Smooth muscle cell (in vitro differentiated cells): ENCODE measurements at regions not wholly inside any gene's neighbourhood (a gene's known extent, or its start where the extent isn't known, plus 50 kb on each side); places are given as distances from the start of the nearest gene placed in this dataset.

ENCODE experiments used
- DNase-seq: peaks from one replicate; lab custom pipeline; 2025; ENCODE audit not compliant: unreplicated experiment; lab: John Stamatoyannopoulos, UW
- H2AFZ ChIP-seq: fragments of 200-600 bp; sonication (generic); 2 replicates; pipeline ENCODE4 v1.6.0; 2016; ENCODE audit warnings: antibody characterized with exemption, low read depth, mild to moderate bottlenecking
- H3F3A ChIP-seq: fragments of 200-600 bp; sonication (generic); 2 replicates; pipeline ENCODE4 v1.6.0; 2017; ENCODE audit warnings: antibody characterized with exemption, low read depth
- H3K27ac ChIP-seq: fragments of 200-600 bp; sonication (generic); 2 replicates; pipeline ENCODE4 v1.5.1; 2016; ENCODE audit warnings: low read depth, mild to moderate bottlenecking
- H3K27me3 ChIP-seq: fragments of 200-600 bp; sonication (generic); 2 replicates; pipeline ENCODE4 v1.6.1; 2016; ENCODE audit warnings: low read depth, mild to moderate bottlenecking
- H3K36me3 ChIP-seq: fragments of 200-600 bp; sonication (generic); 2 replicates; pipeline ENCODE4 v1.5.1; 2016; ENCODE audit warnings: low read depth
- H3K4me1 ChIP-seq: fragments of 200-600 bp; sonication (generic); 2 replicates; pipeline ENCODE4 v1.5.1; 2016; ENCODE audit warnings: low read depth
- H3K4me2 ChIP-seq: fragments of 200-600 bp; sonication (generic); 2 replicates; pipeline ENCODE4 v1.6.0; 2016; ENCODE audit warnings: mild to moderate bottlenecking
- H3K4me3 ChIP-seq: fragments of 200-600 bp; sonication (generic); 2 replicates; pipeline ENCODE4 v1.5.1; 2016; ENCODE audit warnings: mild to moderate bottlenecking
- H3K79me2 ChIP-seq: fragments of 200-600 bp; sonication (generic); 2 replicates; pipeline ENCODE4 v1.6.0; 2016; ENCODE audit warnings: low read depth, mild to moderate bottlenecking
- H3K9ac ChIP-seq: fragments of 200-600 bp; sonication (generic); 2 replicates; pipeline ENCODE4 v1.6.0; 2016; ENCODE audit warnings: low read depth
- H3K9me3 ChIP-seq: fragments of 200-600 bp; sonication (generic); replicated peaks from 2 replicates; pipeline ENCODE4 v1.5.1; 2016; ENCODE audit warnings: low read depth
- H4K20me1 ChIP-seq: fragments of 200-600 bp; sonication (generic); 2 replicates; pipeline ENCODE4 v1.6.0; 2016; ENCODE audit warnings: low read depth
- WGBS: methylation state at CpG from one replicate; pipeline ENCODE4 v1.1.7; 2016; ENCODE audit warnings: low lambda C conversion rate; 5-methylcytosine and 5-hydroxymethylcytosine counted together
- TF ChIP-seq, protein P1 (sequence below): fragments of 200-600 bp; sonication (generic); IDR thresholded peaks from 2 replicates; pipeline ENCODE4 v1.5.1; 2017; ENCODE audit warnings: borderline replicate concordance, mild to moderate bottlenecking, antibody characterized with exemption; ENCODE audit not compliant: insufficient read depth, poor library complexity, severe bottlenecking

GRCh38 chr15:85897895-85898717 is 103.4 kb upstream of the KLHL25 start:
- 35% methylated on average over 16 of the region's 16 CpGs for WGBS
- H3K9me3 ChIP-seq: no peaks in the 10 kb centered on the region
- no peaks in the 10 kb centered on the region for H3K36me3 ChIP-seq
- H3K4me2 ChIP-seq: no peak overlapping the region
- no peaks in the 10 kb centered on the region for H4K20me1 ChIP-seq
- no peaks in the 10 kb centered on the region for H3K79me2 ChIP-seq
- peaks cover 27% of the 10 kb centered on the region for H3K27me3 ChIP-seq
- H3K4me3 ChIP-seq: no peak overlapping the region
- H2AFZ ChIP-seq: no peak overlapping the region
- H3K4me1 ChIP-seq: peaks cover 8% of the 10 kb centered on the region
- TF ChIP-seq, protein P1, sequence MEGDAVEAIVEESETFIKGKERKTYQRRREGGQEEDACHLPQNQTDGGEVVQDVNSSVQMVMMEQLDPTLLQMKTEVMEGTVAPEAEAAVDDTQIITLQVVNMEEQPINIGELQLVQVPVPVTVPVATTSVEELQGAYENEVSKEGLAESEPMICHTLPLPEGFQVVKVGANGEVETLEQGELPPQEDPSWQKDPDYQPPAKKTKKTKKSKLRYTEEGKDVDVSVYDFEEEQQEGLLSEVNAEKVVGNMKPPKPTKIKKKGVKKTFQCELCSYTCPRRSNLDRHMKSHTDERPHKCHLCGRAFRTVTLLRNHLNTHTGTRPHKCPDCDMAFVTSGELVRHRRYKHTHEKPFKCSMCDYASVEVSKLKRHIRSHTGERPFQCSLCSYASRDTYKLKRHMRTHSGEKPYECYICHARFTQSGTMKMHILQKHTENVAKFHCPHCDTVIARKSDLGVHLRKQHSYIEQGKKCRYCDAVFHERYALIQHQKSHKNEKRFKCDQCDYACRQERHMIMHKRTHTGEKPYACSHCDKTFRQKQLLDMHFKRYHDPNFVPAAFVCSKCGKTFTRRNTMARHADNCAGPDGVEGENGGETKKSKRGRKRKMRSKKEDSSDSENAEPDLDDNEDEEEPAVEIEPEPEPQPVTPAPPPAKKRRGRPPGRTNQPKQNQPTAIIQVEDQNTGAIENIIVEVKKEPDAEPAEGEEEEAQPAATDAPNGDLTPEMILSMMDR: no peak
- H3K27ac ChIP-seq: no peak overlapping the region
- no peak overlapping the region for H3K9ac ChIP-seq
- DNase-seq: no peak
- H3F3A ChIP-seq: no peaks in the 10 kb centered on the region

GRCh38 chr15:85899927-85900326 is 105.2 kb upstream of the KLHL25 start:
- H3K9ac ChIP-seq: no peak overlapping the region
- H3K4me2 ChIP-seq: no peak overlapping the region
- H3K4me1 ChIP-seq: peaks cover 8% of the 10 kb centered on the region
- 58% methylated on average over 9 of the region's 9 CpGs for WGBS
- no peaks in the 10 kb centered on the region for H3K9me3 ChIP-seq
- H3K79me2 ChIP-seq: no peaks in the 10 kb centered on the region
- no peak for DNase-seq
- TF ChIP-seq, protein P1: no peak
- no peaks in the 10 kb centered on the region for H4K20me1 ChIP-seq
- H3K27ac ChIP-seq: no peak overlapping the region
- no peaks in the 10 kb centered on the region for H3K36me3 ChIP-seq
- H2AFZ ChIP-seq: no peak overlapping the region
- peaks cover 16% of the 10 kb centered on the region for H3K27me3 ChIP-seq
- H3F3A ChIP-seq: no peaks in the 10 kb centered on the region
- no peak overlapping the region for H3K4me3 ChIP-seq

GRCh38 chr15:85905751-85906450 is 111.2 kb upstream of the KLHL25 start:
- Histone ChIP-seq H3K79me2 (no peaks in the 10 kb centered on the region), H3K9me3 (no peaks in the 10 kb centered on the region), H3K4me2 (no peak overlapping the region), H3K9ac (no peak overlapping the region), H3K27ac (no peak overlapping the region), H3F3A (no peaks in the 10 kb centered on the region), H3K4me1 (peaks cover 6% of the 10 kb centered on the region), H2AFZ (no peak overlapping the region), H3K36me3 (no peaks in the 10 kb centered on the region), H3K4me3 (no peak overlapping the region), H3K27me3 (no peaks in the 10 kb centered on the region), H4K20me1 (no peaks in the 10 kb centered on the region)
- DNase-seq: no peak
- WGBS: 86% methylated on average over 12 of the region's 12 CpGs
- TF ChIP-seq, protein P1: no peak
